Stimulated activated CD4-positive, alpha-beta T cell treated with anti-CD3 and anti-CD28 coated beads, TNF-alpha, amount 100 ng/mL, for 24 hours (primary cell): ENCODE measurements at regions not wholly inside any gene's neighbourhood (a gene's known extent, or its start where the extent isn't known, plus 50 kb on each side); places are given as distances from the start of the nearest gene placed in this dataset.

Experiments used
- DNase-seq, 3 experiments: peaks; one replicate each; pipeline ENCODE4 v3.0.0-alpha.2; 2020; ENCODE audit warnings: low read depth in 3 of 3

- no peak for DNase-seq
Measured at GRCh38 chr15:69892351-69892750, 205.4 kb downstream of the TLE3 start.

- no peak for DNase-seq
Measured at GRCh38 chr15:69893086-69893485, 204.6 kb downstream of the TLE3 start.

- no peak for DNase-seq
Measured at GRCh38 chr15:69893863-69894262, 203.9 kb downstream of the TLE3 start.

GRCh38 chr15:69895202-69895601 lies 202.5 kb downstream of the TLE3 start:
- DNase-seq, result no peak

GRCh38 chr15:69896606-69897005 lies 201.1 kb downstream of the TLE3 start:
- no peak for DNase-seq

GRCh38 chr15:69897061-69897460 lies 200.7 kb downstream of the TLE3 start:
- DNase-seq, result no peak

- no peak for DNase-seq
Measured at GRCh38 chr15:69897471-69898237, 200.1 kb downstream of the TLE3 start.

- no peak for DNase-seq
Measured at GRCh38 chr15:69898243-69898642, 199.5 kb downstream of the TLE3 start.

- no peak for DNase-seq
Measured at GRCh38 chr15:69902414-69903062, 195.2 kb downstream of the TLE3 start.

GRCh38 chr15:69903470-69904469 lies 193.9 kb downstream of the TLE3 start:
- no peak for DNase-seq

- no peak for DNase-seq
Measured at GRCh38 chr15:69906256-69907185, 191.2 kb downstream of the TLE3 start.

GRCh38 chr15:69908060-69908459 lies 189.7 kb downstream of the TLE3 start:
- DNase-seq, result no peak

GRCh38 chr15:69908590-69909420 lies 188.9 kb downstream of the TLE3 start:
- DNase-seq, result no peak

GRCh38 chr15:69909719-69910444 lies 187.8 kb downstream of the TLE3 start:
- no peak for DNase-seq

- no peak for DNase-seq
Measured at GRCh38 chr15:69910514-69910913, 187.2 kb downstream of the TLE3 start.

GRCh38 chr15:69912116-69912515 lies 185.6 kb downstream of the TLE3 start:
- no peak for DNase-seq

GRCh38 chr15:69914040-69914439 lies 183.7 kb downstream of the TLE3 start:
- no peak for DNase-seq

GRCh38 chr15:69914960-69915359 lies 182.8 kb downstream of the TLE3 start:
- DNase-seq, result no peak

- no peak for DNase-seq
Measured at GRCh38 chr15:69916169-69916785, 181.4 kb downstream of the TLE3 start.
